Psoas muscle (tissue), 7 donors: ENCODE measurements at regions not wholly inside any gene's neighbourhood (a gene's known extent, or its start where the extent isn't known, plus 50 kb on each side); places are given as distances from the start of the nearest gene placed in this dataset.
"Not testable (repeated sequence)": the region's sequence is repeated elsewhere in the genome, so short reads cannot be mapped to it uniquely, and the experiment has no call there.

Source experiments
- ATAC-seq, 4 donors: fragments of 200-7000 bp; cut with Tn5 transposase; one replicate each; pipeline ENCODE4 v1.9.1; 2020; ENCODE audit warnings: moderate library complexity in 3 of 4, mild to moderate bottlenecking in 2 of 4
- DNase-seq, 2 donors: peaks; one replicate each; pipeline ENCODE4 v3.0.0-alpha.2; 2020
- H3K27ac ChIP-seq: fragments of 200-600 bp; one replicate; pipeline ENCODE4 v1.8.0; 2022
- H3K27me3 ChIP-seq, 3 donors: fragments of 200-600 bp in 1 of 3; one replicate each; pipeline versions ENCODE4 v1.6.1 to v1.8.0; 2013 to 2022; ENCODE audit warnings: low read length in 2 of 3, mild to moderate bottlenecking in 2 of 3, moderate library complexity in 1 of 3; ENCODE audit not compliant: insufficient read depth in 3 of 3
- H3K36me3 ChIP-seq, 2 donors: fragments of 200-600 bp in 1 of 2; one replicate each; pipeline versions ENCODE4 v1.6.1 to v1.8.0; 2013 to 2022; ENCODE audit warnings: low read depth in 1 of 2, mild to moderate bottlenecking in 1 of 2, moderate library complexity in 1 of 2; ENCODE audit not compliant: insufficient read depth in 1 of 2
- H3K4me1 ChIP-seq: fragments of 200-600 bp; one replicate; pipeline ENCODE4 v1.8.0; 2022
- H3K4me3 ChIP-seq: fragments of 200-600 bp; one replicate; pipeline ENCODE4 v1.8.0; 2022; ENCODE audit warnings: mild to moderate bottlenecking
- H3K9me3 ChIP-seq: fragments of 200-600 bp; one replicate; pipeline ENCODE4 v1.8.0; 2022
- CTCF ChIP-seq: fragments of 200-600 bp; IDR thresholded peaks from one replicate; pipeline ENCODE4 v1.8.0; 2022; ENCODE audit warnings: antibody characterized with exemption
- WGBS, 3 donors: extraction: QIAGEN DNeasy Blood & Tissue Kit; methylation state at CpG; one replicate each; pipeline versions ENCODE4 v1.1.6 to v1.1.7; 2013; 5-methylcytosine and 5-hydroxymethylcytosine counted together
- intact Hi-C, 2 donors: fragments of 100-400 bp; cut with DNase I; formaldehyde crosslinking; loops; one replicate each; pipeline versions ENCODE4 v1.11.0 to v1.14.2; 2022
- donor health status: healthy with polysubstance abuse.
- donor health status: DM: no; HTN: no; CAD: no; lungs with moderate emphysema.
- donor health status: Bipolar disorder and iron deficiency.
- donor health status: healthy.
- donor health status: DM: yes; HTN: yes; CAD: no.
- donor health status: DM: no; HTN: no; CAD: no.
- donor health status: DM: yes; HTN: yes; CAD: no.

- TF ChIP-seq CTCF = no peak
- 78 to 84% (median 83%) methylated on average over 3 of the region's 3 CpGs for WGBS, 3 donors
- ATAC-seq (no peak), DNase-seq (no peak)
- no peaks in the 10 kb centered on the region for H3K27me3 ChIP-seq
- intact Hi-C loops = no loop called here
- peaks cover 3% of the 10 kb centered on the region for H3K9me3 ChIP-seq
- no peaks in the 10 kb centered on the region for H3K36me3 ChIP-seq
- H3K4me3 ChIP-seq = no peak overlapping the region
- H3K4me1 ChIP-seq = no peaks in the 10 kb centered on the region
- H3K27ac ChIP-seq = no peak overlapping the region
Observed at GRCh38 chr15:44879066-44879465, 77.4 kb upstream of the TERB2 start.

DNA sequence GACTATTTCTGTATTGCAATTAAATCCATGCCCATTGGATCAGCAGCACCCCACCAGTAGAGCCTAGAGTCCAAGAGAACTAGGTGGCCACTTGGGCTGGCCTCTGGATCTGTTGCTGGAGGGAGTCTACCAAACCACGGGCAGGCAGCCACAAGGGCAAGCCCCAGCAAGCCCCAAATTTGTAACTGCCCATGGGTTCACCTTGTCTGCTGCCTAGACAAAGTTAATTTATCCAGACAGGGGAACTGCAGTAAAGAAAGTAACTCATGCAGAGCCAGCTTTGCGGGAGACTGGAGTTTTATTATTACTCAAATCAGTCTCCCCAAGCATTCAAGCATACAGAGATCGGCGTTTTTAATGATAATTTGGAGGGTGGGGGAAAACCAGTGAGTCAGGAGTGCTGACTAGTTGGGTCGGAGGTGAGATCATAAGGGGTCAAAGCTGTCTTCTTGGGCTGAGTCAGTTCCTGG is 74.0 kb upstream of the TERB2 start:
- Histone ChIP-seq H3K27ac (no peak overlapping the region), H3K4me1 (no peaks in the 10 kb centered on the region), H3K36me3 (no peaks in the 10 kb centered on the region), H3K9me3 (peaks cover 3% of the 10 kb centered on the region), H3K4me3 (no peak overlapping the region), H3K27me3 (no peaks in the 10 kb centered on the region)
- 65 to 76% (median 74%) methylated on average over 5 of the region's 5 CpGs for WGBS, 3 donors
- no peak for ATAC-seq
- intact Hi-C loops = no loop called here
- no peak for DNase-seq
- no peak for TF ChIP-seq CTCF

GRCh38 chr15:44883199-44883877 is 73.1 kb upstream of the TERB2 start:
- DNase-seq = no peak
- no peaks in the 10 kb centered on the region for H3K27me3 ChIP-seq
- TF ChIP-seq CTCF = no peak
- H3K9me3 ChIP-seq = no peaks in the 10 kb centered on the region
- intact Hi-C loops = no loop called here
- no peaks in the 10 kb centered on the region for H3K36me3 ChIP-seq
- no peaks in the 10 kb centered on the region for H3K4me1 ChIP-seq
- ATAC-seq = no peak
- 87 to 91% (median 89%) methylated on average over 5 of the region's 5 CpGs for WGBS, 3 donors
- H3K27ac ChIP-seq = no peak overlapping the region
- H3K4me3 ChIP-seq = no peak overlapping the region

- H3K9me3 ChIP-seq, H3K27ac ChIP-seq, H3K4me1 ChIP-seq, H3K27me3 ChIP-seq, DNase-seq, intact Hi-C loops, H3K36me3 ChIP-seq, ATAC-seq, H3K4me3 ChIP-seq: not testable (repeated sequence)
- WGBS, 3 donors = 86 to 91% (median 88%) methylated on average over 2 of the region's 4 CpGs
Observed at GRCh38 chr15:44898890-44899651, 57.4 kb upstream of the TERB2 start.

GRCh38 chr15:44899775-44900174 is 56.7 kb upstream of the TERB2 start:
- H3K27ac ChIP-seq, DNase-seq, H3K4me1 ChIP-seq, H3K36me3 ChIP-seq, ATAC-seq, H3K9me3 ChIP-seq, intact Hi-C loops, H3K27me3 ChIP-seq, H3K4me3 ChIP-seq: not testable (repeated sequence)
- WGBS, 3 donors = 67 to 84% (median 69%) methylated on average over 2 of the region's 2 CpGs

GRCh38 chr15:44900796-44901195 is 55.7 kb upstream of the TERB2 start:
- H3K9me3 ChIP-seq, H3K4me3 ChIP-seq, H3K36me3 ChIP-seq, H3K27ac ChIP-seq, DNase-seq, H3K27me3 ChIP-seq, ATAC-seq, intact Hi-C loops, H3K4me1 ChIP-seq: not testable (repeated sequence)
- WGBS, 3 donors = 46 to 63% (median 55%) methylated on average over 2 of the region's 2 CpGs

- H3K9me3 ChIP-seq, ATAC-seq, intact Hi-C loops, DNase-seq, H3K4me3 ChIP-seq, H3K27ac ChIP-seq, H3K4me1 ChIP-seq, H3K36me3 ChIP-seq, H3K27me3 ChIP-seq: not testable (repeated sequence)
- WGBS, 3 donors = 75 to 83% (median 75%) methylated on average over 1 of the region's 1 CpG
Observed at GRCh38 chr15:44903281-44903680, 53.2 kb upstream of the TERB2 start.

DNA sequence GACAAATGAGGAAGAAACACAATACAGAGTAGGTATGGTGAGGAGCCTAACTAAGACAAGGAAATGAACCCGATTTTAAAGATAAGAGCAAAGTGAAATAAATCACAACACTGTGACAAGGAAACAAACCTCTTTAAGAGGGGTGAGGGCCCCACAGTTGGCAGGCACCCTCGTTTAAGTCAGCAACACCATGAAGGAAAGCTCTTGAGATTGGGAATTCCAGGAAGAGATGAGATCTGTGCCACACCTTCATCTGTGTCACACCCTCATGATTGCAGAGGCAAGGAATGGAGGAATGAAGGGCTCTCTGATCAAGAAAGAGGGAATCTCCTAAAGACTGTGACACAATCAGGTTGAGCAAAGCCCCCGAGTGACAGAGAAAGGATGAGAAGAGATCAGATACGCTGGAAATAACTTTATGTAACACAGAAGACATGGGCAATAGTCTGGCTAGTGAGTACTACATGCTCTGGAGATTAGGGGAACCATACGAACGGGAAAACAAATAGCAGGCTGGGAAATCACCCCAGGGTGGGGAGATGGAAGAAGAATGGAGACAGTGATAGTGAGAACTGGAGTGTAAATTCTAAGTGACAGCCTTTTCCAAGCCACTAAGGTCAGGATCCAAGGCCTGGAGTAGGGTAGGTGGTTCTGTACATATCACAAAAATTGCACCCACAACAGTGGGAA is 51.7 kb upstream of the TERB2 start:
- H3K4me1 ChIP-seq, ATAC-seq, H3K9me3 ChIP-seq, H3K4me3 ChIP-seq, DNase-seq, H3K36me3 ChIP-seq, intact Hi-C loops, H3K27ac ChIP-seq, H3K27me3 ChIP-seq: not testable (repeated sequence)
- WGBS, 3 donors = 62 to 68% (median 64%) methylated on average over 6 of the region's 6 CpGs
